B cell (primary cell): ENCODE measurements at regions not wholly inside any gene's neighbourhood (a gene's known extent, or its start where the extent isn't known, plus 50 kb on each side); places are given as distances from the start of the nearest gene placed in this dataset.

Experiments used
- ATAC-seq: fragments of 200-7000 bp; cut with Tn5 transposase; one replicate; pipeline ENCODE4 v1.10.0; 2021; ENCODE audit warnings: low read depth, mild to moderate bottlenecking, moderate number of reproducible peaks, moderate library complexity
- CTCF ChIA-PET: fragments of 350-600 bp; sonication (Branson Sonifier 250); formaldehyde crosslinking; loops from one replicate; lab custom pipeline; 2021; ENCODE audit warnings: antibody characterized with exemption, inconsistent platforms; lab: Charles Lee
- POLR2A ChIA-PET: fragments of 350-600 bp; sonication (Branson Sonifier 250); formaldehyde crosslinking; loops from one replicate; lab custom pipeline; 2021; ENCODE audit warnings: antibody characterized with exemption; lab: Charles Lee
- DNase-seq: peaks from one replicate; pipeline ENCODE4 v3.0.0; 2013
- H2AFZ ChIP-seq: 2 replicates; pipeline ENCODE4 v1.6.1; 2012; ENCODE audit warnings: mild to moderate bottlenecking, low read depth, low read length; ENCODE audit not compliant: insufficient read depth, poor library complexity, severe bottlenecking
- H3K27ac ChIP-seq, 2 donors: 1 replicate in 1 of 2; 2 replicates in 1 of 2; pipeline ENCODE4 v1.5.1; 2012 to 2013; ENCODE audit warnings: low read length in 2 of 2, mild to moderate bottlenecking in 2 of 2, moderate library complexity in 1 of 2
- H3K27me3 ChIP-seq, 4 experiments: fragments of 200-600 bp in 1 of 4; sonication (generic) in 1 of 4; replicated peaks in 1 of 4; 1 replicate in 2 of 4; 2 replicates in 2 of 4; pipeline versions ENCODE4 v1.6.1 to v1.7.0; 2013 to 2016; ENCODE audit warnings: low read length in 3 of 4, mild to moderate bottlenecking in 2 of 4, mixed read lengths in 1 of 4, moderate library complexity in 1 of 4; ENCODE audit not compliant: insufficient read depth in 4 of 4, control insufficient read depth in 3 of 4; ENCODE audit errors: control extremely low read depth in 1 of 4
- H3K36me3 ChIP-seq, 2 experiments: replicated peaks in 1 of 2; 1 replicate in 1 of 2; 2 replicates in 1 of 2; pipeline versions ENCODE4 v1.6.1 to v1.7.1; 2013; ENCODE audit warnings: low read length in 1 of 2; ENCODE audit not compliant: insufficient read depth in 2 of 2, control insufficient read depth in 1 of 2; ENCODE audit errors: control extremely low read depth in 1 of 2, extremely low read depth in 1 of 2
- H3K4me1 ChIP-seq, 2 donors: fragments of 200-600 bp in 1 of 2; sonication (generic) in 1 of 2; 1 replicate in 1 of 2; 2 replicates in 1 of 2; pipeline versions ENCODE4 v1.5.1 to v1.6.1; 2013 to 2017; ENCODE audit warnings: low read length in 2 of 2; ENCODE audit not compliant: control insufficient read depth in 2 of 2, insufficient read depth in 2 of 2
- H3K4me2 ChIP-seq: replicated peaks from 2 replicates; pipeline ENCODE3; 2012; ENCODE audit warnings: mild to moderate bottlenecking, low read depth, low read length; ENCODE audit not compliant: poor library complexity, severe bottlenecking
- H3K4me3 ChIP-seq, 5 experiments: fragments of 200-600 bp in 1 of 5; sonication (generic) in 1 of 5; 1 replicate in 3 of 5; 2 replicates in 2 of 5; pipeline versions ENCODE4 v1.5.1 to v1.7.0; 2011 to 2016; ENCODE audit warnings: low read length in 4 of 5, mild to moderate bottlenecking in 4 of 5, low read depth in 2 of 5, control low read depth in 1 of 5, moderate library complexity in 1 of 5; ENCODE audit not compliant: insufficient read depth in 1 of 5; ENCODE audit errors: control extremely low read depth in 1 of 5, extremely low read depth in 1 of 5
- H3K79me2 ChIP-seq: fragments of 200-600 bp; sonication (generic); one replicate; pipeline ENCODE4 v1.6.0; 2016; ENCODE audit warnings: low read length; ENCODE audit not compliant: control insufficient read depth, insufficient read depth
- H3K9ac ChIP-seq: fragments of 200-600 bp; sonication (generic); 2 replicates; pipeline ENCODE4 v1.6.1; 2017; ENCODE audit warnings: mild to moderate bottlenecking, low read length, moderate library complexity
- H3K9me3 ChIP-seq, 3 donors: one replicate each; pipeline versions ENCODE4 v1.6.1 to v1.7.1; 2013; ENCODE audit warnings: low read length in 2 of 3; ENCODE audit not compliant: control insufficient read depth in 2 of 3, insufficient read depth in 1 of 3; ENCODE audit errors: control extremely low read depth in 1 of 3
- H4K20me1 ChIP-seq: 2 replicates; pipeline ENCODE4 v1.6.0; 2012; ENCODE audit warnings: mild to moderate bottlenecking, low read length; ENCODE audit not compliant: insufficient read depth, control insufficient read depth, poor library complexity, severe bottlenecking
- H3K27ac Mint-ChIP-seq: one replicate; pipeline ENCODE4 v1.8.0; 2021; ENCODE audit warnings: mixed read lengths
- H3K27me3 Mint-ChIP-seq: one replicate; pipeline ENCODE4 v1.8.0; 2021; ENCODE audit warnings: mixed read lengths
- H3K4me1 Mint-ChIP-seq: one replicate; pipeline ENCODE4 v1.8.0; 2021; ENCODE audit warnings: mixed read lengths
- H3K4me3 Mint-ChIP-seq: one replicate; pipeline ENCODE4 v1.8.0; 2021; ENCODE audit warnings: mixed read lengths
- H3K9me3 Mint-ChIP-seq: one replicate; pipeline ENCODE4 v1.8.0; 2022; ENCODE audit warnings: mixed read lengths; ENCODE audit not compliant: insufficient read depth
- CTCF ChIP-seq: fragments of 200-600 bp; IDR thresholded peaks from one replicate; pipeline ENCODE4 v1.8.0; 2022; ENCODE audit warnings: antibody characterized with exemption, mild to moderate bottlenecking
- EZH2 ChIP-seq: IDR thresholded peaks from 2 replicates; pipeline ENCODE4 v1.6.1; 2012; ENCODE audit warnings: borderline replicate concordance, low read depth, mild to moderate bottlenecking, moderate library complexity, low read length; ENCODE audit not compliant: insufficient read depth, poor library complexity, severe bottlenecking
- WGBS: methylation state at CpG from one replicate; pipeline ENCODE4 v1.1.5; 2013; ENCODE audit warnings: missing lambda C conversion rate; ENCODE audit not compliant: insufficient coverage; 5-methylcytosine and 5-hydroxymethylcytosine counted together
- intact Hi-C: fragments of 100-400 bp; cut with micrococcal nuclease; formaldehyde crosslinking; loops from one replicate; pipeline ENCODE4 v1.10.0; 2022

DNA sequence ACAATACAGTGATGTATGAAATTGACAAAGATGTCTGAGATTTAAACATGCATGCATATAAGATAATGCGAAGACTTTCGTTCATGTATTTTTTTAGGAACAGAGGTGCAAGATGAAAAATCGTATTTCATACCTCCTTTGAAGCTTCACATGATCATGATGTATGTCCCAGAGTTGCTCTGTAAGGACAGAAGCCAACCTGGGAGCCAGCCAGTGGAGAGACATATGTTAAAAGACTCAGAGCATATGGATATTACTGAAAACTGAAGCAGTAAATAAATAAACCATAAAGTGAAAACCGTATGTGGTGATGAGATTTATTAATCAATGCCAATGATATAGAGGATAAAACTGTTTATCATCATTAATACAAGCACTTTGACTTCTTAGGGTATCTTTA lies 424.4 kb upstream of the NETO1 start:
- Histone ChIP-seq H4K20me1 (no peaks in the 10 kb centered on the region), H3K4me1 (no peaks in the 10 kb centered on the region), H2AFZ (no peak overlapping the region), H3K9ac (no peak overlapping the region), H3K27ac (no peak overlapping the region), H3K36me3 (no peaks in the 10 kb centered on the region), H3K4me3 (no peak overlapping the region), H3K79me2 (no peaks in the 10 kb centered on the region), H3K4me2 (no peak overlapping the region), H3K27me3 (no peaks in the 10 kb centered on the region), H3K9me3 (no peaks in the 10 kb centered on the region)
- intact Hi-C loops: no loop called here
- no peak for DNase-seq
- no peaks in the 10 kb centered on the region for H3K4me1 Mint-ChIP-seq
- H3K4me3 Mint-ChIP-seq: no peak overlapping the region
- no peak for TF ChIP-seq CTCF
- TF ChIP-seq EZH2: no peak
- no peak overlapping the region for H3K27ac Mint-ChIP-seq
- ATAC-seq: no peak
- no peaks in the 10 kb centered on the region for H3K27me3 Mint-ChIP-seq
- 40% methylated on average over 1 of the region's 4 CpGs for WGBS
- ChIA-PET CTCF (no interaction called here), POLR2A (no interaction called here)
- no peaks in the 10 kb centered on the region for H3K9me3 Mint-ChIP-seq

DNA sequence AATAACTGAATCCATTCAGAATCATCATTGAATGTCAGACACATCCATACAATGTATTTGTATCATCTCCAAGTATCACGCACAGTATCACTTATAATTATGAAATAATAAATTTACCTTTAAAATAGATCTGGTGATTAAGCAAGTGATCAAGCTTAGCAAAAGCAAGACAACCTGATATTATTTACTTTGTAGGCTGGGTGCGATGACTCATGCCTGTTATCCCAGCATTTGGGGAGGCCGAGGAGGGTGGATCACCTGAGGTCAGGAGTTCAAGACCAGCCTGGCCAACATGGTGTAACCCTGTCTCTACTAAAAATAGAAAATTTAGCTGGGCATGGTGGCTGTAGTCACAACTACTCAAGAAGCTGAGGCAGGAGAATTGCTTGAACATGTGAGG lies 421.0 kb upstream of the NETO1 start:
- no peak overlapping the region for H3K27ac ChIP-seq
- ChIA-PET POLR2A (no interaction called here), CTCF (no interaction called here)
- Mint-ChIP-seq H3K4me1 (no peaks in the 10 kb centered on the region), H3K4me3 (no peak overlapping the region), H3K27ac (no peak overlapping the region), H3K27me3 (no peaks in the 10 kb centered on the region), H3K9me3 (no peaks in the 10 kb centered on the region)
- H2AFZ ChIP-seq: no peak overlapping the region
- no peak overlapping the region for H3K9ac ChIP-seq
- intact Hi-C loops: no loop called here
- no peak overlapping the region for H3K4me2 ChIP-seq
- TF ChIP-seq EZH2: no peak
- no peak for TF ChIP-seq CTCF
- ATAC-seq (no peak), DNase-seq (no peak)
- H3K4me3 ChIP-seq: no peak overlapping the region
- no peaks in the 10 kb centered on the region for H3K36me3 ChIP-seq
- H3K79me2 ChIP-seq: no peaks in the 10 kb centered on the region
- H4K20me1 ChIP-seq: no peaks in the 10 kb centered on the region
- H3K4me1 ChIP-seq: no peaks in the 10 kb centered on the region
- H3K27me3 ChIP-seq: no peaks in the 10 kb centered on the region
- 83% methylated on average over 2 of the region's 3 CpGs for WGBS
- no peaks in the 10 kb centered on the region for H3K9me3 ChIP-seq
